ENCODE measurements at regions not wholly inside any gene's neighbourhood (a gene's known extent, or its start where the extent isn't known, plus 50 kb on each side); places are given as distances from the start of the nearest gene placed in this dataset.

DNA sequence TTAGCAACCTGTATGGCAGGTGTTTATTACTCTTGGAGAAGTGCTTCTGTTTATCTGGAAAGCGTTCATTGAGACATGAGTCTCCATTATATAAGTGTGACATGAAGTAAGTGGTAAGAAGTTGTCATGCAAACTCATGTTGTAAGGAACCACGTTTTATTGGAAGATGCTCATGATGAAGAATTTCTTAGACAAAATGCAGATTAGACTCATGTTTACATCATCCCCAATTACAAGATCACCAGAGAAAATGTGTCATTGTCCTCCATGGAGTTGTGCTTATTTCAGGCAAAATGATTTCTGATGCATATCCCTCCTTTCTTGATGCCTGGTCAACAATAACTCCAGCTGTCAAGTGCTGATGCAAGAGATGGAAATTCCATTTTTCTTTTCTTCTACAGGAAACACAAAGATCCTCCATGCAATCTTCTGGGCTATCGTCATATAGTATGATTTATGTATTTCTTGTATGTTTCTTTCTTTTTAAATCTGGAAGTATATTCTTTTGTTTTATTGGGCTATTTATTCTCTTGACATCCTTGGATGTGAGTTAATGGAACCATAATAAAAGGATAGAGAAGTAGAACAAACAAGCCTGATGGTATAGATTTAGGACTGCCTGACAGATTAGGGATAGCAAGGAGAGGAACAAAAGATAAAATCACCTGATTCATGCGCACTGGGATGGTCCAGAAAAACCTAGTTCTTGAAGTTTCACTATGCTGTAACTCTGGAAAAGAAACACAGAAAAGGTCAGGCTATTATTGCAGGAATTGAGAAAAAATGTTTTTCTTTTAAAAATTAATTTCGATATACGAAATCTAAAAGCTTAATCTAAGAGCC is 50.7 kb upstream of the DIAPH3 start:
- no peak overlapping the region for H3K4me3 ChIP-seq (ENCODE audit: low read depth, low read length)
- no peak for DNase-seq (ENCODE audit: low read depth, low spot score)
- POLR2A ChIA-PET, result no interaction called here
- CTCF ChIA-PET, result no interaction called here
- H3K9me3 ChIP-seq (ENCODE audit: control insufficient read depth, insufficient read depth, low read length), result no peaks in the 10 kb centered on the region
- no peak overlapping the region for H3K27ac ChIP-seq (ENCODE audit: low read depth, low read length)
- H3K27me3 ChIP-seq (ENCODE audit: control insufficient read depth, insufficient read depth, low read length), result no peaks in the 10 kb centered on the region
- TF ChIP-seq CTCF (IDR thresholded peaks at IDR 0.05; ENCODE audit: low read depth, low read length), result no peak

DNA sequence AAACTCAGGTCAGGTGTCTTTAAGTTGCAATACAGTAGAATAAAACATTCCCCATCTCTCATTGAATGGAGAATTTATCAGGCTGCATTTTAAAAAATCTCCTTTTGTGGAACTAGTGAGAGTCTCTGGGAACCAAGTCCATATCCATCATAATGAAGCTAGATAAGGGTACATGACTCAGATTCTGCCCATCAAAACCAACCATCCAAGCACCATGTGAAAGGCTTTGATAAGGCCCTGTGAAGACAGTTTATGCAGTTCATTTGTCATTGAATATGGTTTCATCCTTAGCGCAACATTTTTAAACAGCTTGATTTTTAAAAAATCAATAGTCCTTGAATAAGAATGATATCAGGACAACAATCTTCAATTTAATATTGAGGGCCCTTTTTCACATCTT is 56.3 kb upstream of the DIAPH3 start:
- Histone ChIP-seq H3K27ac (ENCODE audit: low read depth, low read length) (no peak overlapping the region), H3K27me3 (ENCODE audit: control insufficient read depth, insufficient read depth, low read length) (peaks cover 2% of the 10 kb centered on the region), H3K9me3 (ENCODE audit: control insufficient read depth, insufficient read depth, low read length) (no peaks in the 10 kb centered on the region; the same call in 1 of the 2 replicates), H3K4me3 (ENCODE audit: low read depth, low read length) (no peak overlapping the region)
- DNase-seq (ENCODE audit: low read depth, low spot score), result no peak
- CTCF ChIA-PET, result no interaction called here
- POLR2A ChIA-PET, result no interaction called here
- TF ChIP-seq CTCF (IDR thresholded peaks at IDR 0.05; ENCODE audit: low read depth, low read length), result no peak

GRCh38 chr13:60221581-60221980 is 57.9 kb upstream of the DIAPH3 start:
- no peaks in the 10 kb centered on the region; the same call in 1 of the 2 replicates for H3K9me3 ChIP-seq (ENCODE audit: control insufficient read depth, insufficient read depth, low read length)
- no peak overlapping the region for H3K4me3 ChIP-seq (ENCODE audit: low read depth, low read length)
- no peak for DNase-seq (ENCODE audit: low read depth, low spot score)
- ChIA-PET CTCF (no interaction called here), POLR2A (no interaction called here)
- no peak for TF ChIP-seq CTCF (IDR thresholded peaks at IDR 0.05; ENCODE audit: low read depth, low read length)
- peaks cover 2% of the 10 kb centered on the region for H3K27me3 ChIP-seq (ENCODE audit: control insufficient read depth, insufficient read depth, low read length)
- H3K27ac ChIP-seq (ENCODE audit: low read depth, low read length), result no peak overlapping the region

DNA sequence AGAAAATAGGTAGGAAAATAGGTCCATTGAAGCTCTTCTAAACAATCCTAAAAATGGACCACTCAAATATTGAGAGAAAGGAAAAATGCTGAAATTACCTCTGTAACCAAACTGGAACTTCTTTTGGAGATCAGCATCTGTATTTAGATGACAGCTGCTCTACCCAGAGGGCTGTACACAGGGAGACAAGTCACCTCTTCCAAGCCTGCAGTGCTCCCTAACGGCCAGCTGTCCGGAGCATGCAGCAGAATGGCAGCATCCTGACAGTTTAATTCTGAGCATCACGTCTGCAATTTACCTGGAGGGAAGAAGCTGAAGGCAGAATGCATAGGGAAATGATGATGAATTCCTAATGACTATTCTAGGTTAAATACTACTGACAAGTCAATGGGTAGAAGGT is 62.8 kb upstream of the DIAPH3 start:
- Histone ChIP-seq H3K4me3 (ENCODE audit: low read depth, low read length) (no peak overlapping the region), H3K27me3 (ENCODE audit: control insufficient read depth, insufficient read depth, low read length) (peaks cover 6% of the 10 kb centered on the region), H3K9me3 (ENCODE audit: control insufficient read depth, insufficient read depth, low read length) (no peaks in the 10 kb centered on the region; the same call in 1 of the 2 replicates), H3K27ac (ENCODE audit: low read depth, low read length) (no peak overlapping the region)
- peak; percentile 8 for DNase-seq (ENCODE audit: low read depth, low spot score)
- ChIA-PET POLR2A (no interaction called here), CTCF (interaction anchor here (0.6 to 1.8 kb wide), 9 partner anchors 12 to 547 kb away, joined by 3 to 10 read pairs (median 5); no protein-coding TSS in a partner anchor)
- peak; percentile 65 for TF ChIP-seq CTCF (IDR thresholded peaks at IDR 0.05; ENCODE audit: low read depth, low read length)

DNA sequence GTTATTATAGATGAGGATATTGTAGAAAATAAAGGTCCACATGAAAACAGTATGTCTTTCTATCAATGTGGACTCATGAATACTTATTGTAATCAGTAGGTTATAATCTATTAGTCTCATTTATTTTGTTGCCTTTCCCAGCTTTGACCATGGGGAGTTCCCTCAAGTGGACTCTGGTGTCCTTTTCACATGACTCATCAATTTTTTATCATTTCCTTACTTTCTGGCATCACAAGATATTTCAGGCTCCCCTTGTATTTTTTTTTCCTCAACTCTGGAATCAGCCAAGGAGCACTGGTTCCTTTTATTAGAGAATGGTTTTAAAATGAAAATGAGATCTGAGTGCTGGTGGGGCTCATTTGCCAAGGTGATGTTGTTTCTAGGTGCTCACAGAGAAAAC is 63.4 kb upstream of the DIAPH3 start:
- ChIA-PET CTCF (interaction anchor here (0.6 to 1.8 kb wide), 6 partner anchors 222 to 547 kb away, joined by 4 to 10 read pairs (median 6); no protein-coding TSS in a partner anchor), POLR2A (no interaction called here)
- DNase-seq (ENCODE audit: low read depth, low spot score), result no peak
- Histone ChIP-seq H3K9me3 (ENCODE audit: control insufficient read depth, insufficient read depth, low read length) (no peaks in the 10 kb centered on the region), H3K27ac (ENCODE audit: low read depth, low read length) (no peak overlapping the region), H3K4me3 (ENCODE audit: low read depth, low read length) (no peak overlapping the region), H3K27me3 (ENCODE audit: control insufficient read depth, insufficient read depth, low read length) (peaks cover 6% of the 10 kb centered on the region)
- no peak for TF ChIP-seq CTCF (IDR thresholded peaks at IDR 0.05; ENCODE audit: low read depth, low read length)

Measured in AG04450 (cell line).